Endodermal cell (in vitro differentiated cells): ENCODE measurements at regions not wholly inside any gene's neighbourhood (a gene's known extent, or its start where the extent isn't known, plus 50 kb on each side); places are given as distances from the start of the nearest gene placed in this dataset.

Source experiments
- DNase-seq: peaks from one replicate; pipeline ENCODE4 v3.0.0-alpha.2; 2017
- H3K27ac ChIP-seq: 2 replicates; pipeline ENCODE4 v1.5.1; 2013; ENCODE audit warnings: mild to moderate bottlenecking, low read depth, low read length, moderate library complexity
- H3K27me3 ChIP-seq: 2 replicates; pipeline ENCODE4 v1.6.1; 2013; ENCODE audit warnings: mild to moderate bottlenecking, low read length, moderate library complexity; ENCODE audit not compliant: insufficient read depth, control insufficient read depth, poor library complexity, severe bottlenecking
- H3K36me3 ChIP-seq: 2 replicates; pipeline ENCODE4 v1.7.0; 2013; ENCODE audit warnings: mild to moderate bottlenecking, low read length, moderate library complexity; ENCODE audit not compliant: control insufficient read depth, insufficient read depth
- H3K4me1 ChIP-seq: one replicate; pipeline ENCODE4 v1.7.0; 2013; ENCODE audit warnings: low read length; ENCODE audit not compliant: control insufficient read depth, insufficient read depth
- H3K4me3 ChIP-seq: 2 replicates; pipeline ENCODE4 v1.5.1; 2013; ENCODE audit warnings: mild to moderate bottlenecking, low read length, moderate library complexity
- H3K9ac ChIP-seq: 2 replicates; pipeline ENCODE4 v1.6.1; 2013; ENCODE audit warnings: mild to moderate bottlenecking, low read length, moderate library complexity; ENCODE audit not compliant: poor library complexity, severe bottlenecking; ENCODE audit errors: extremely low read depth
- H3K9me3 ChIP-seq: 2 replicates; pipeline ENCODE4 v1.6.1; 2013; ENCODE audit warnings: mild to moderate bottlenecking, low read length, moderate library complexity; ENCODE audit not compliant: control insufficient read depth
- H3K27ac Mint-ChIP-seq: 2 replicates; pipeline ENCODE4 v1.8.0; 2020; ENCODE audit warnings: mixed read lengths
- H3K27me3 Mint-ChIP-seq: 2 replicates; pipeline ENCODE4 v1.8.0; 2021; ENCODE audit warnings: mild to moderate bottlenecking, mixed read lengths; ENCODE audit not compliant: insufficient read depth
- H3K36me3 Mint-ChIP-seq: 2 replicates; pipeline ENCODE4 v1.8.0; 2020; ENCODE audit warnings: low read depth, mixed read lengths
- H3K4me1 Mint-ChIP-seq: 2 replicates; pipeline ENCODE4 v1.8.0; 2020; ENCODE audit warnings: mixed read lengths
- H3K4me3 Mint-ChIP-seq: 2 replicates; pipeline ENCODE4 v1.8.0; 2020; ENCODE audit warnings: mild to moderate bottlenecking, moderate library complexity, mixed read lengths
- H3K9me3 Mint-ChIP-seq: 2 replicates; pipeline ENCODE4 v1.8.0; 2020; ENCODE audit warnings: mild to moderate bottlenecking, mixed read lengths
- CTCF ChIP-seq: fragments of 200-600 bp; sonication (generic); conservative IDR thresholded peaks from 2 replicates; pipeline ENCODE4 v1.5.0; 2021; ENCODE audit warnings: antibody characterized with exemption, mild to moderate bottlenecking
- WGBS, 2 experiments: methylation state at CpG; one replicate each; pipeline versions ENCODE4 v1.1.5 to v1.1.7; 2013; ENCODE audit warnings: missing lambda C conversion rate in 2 of 2, mixed read lengths in 1 of 2; ENCODE audit not compliant: insufficient coverage in 1 of 2, insufficient read length in 1 of 2; 5-methylcytosine and 5-hydroxymethylcytosine counted together

DNA sequence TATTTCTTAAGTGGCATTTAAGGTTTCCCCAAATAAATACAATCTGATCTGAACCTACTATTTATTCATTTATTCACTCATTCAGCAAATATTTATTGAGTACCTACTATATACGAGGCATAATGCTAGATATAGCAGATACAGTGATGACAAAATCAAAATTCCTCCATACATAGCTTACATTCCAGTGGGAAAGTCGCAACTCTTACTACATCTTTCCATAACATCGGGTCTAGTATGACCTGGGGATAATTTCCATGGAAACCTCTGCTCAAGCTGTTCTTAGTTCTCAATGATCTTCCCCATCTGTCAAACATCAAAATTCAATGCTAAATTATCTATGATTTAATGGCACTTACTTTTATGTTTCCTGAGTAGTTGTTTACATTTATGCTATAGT is 70.8 kb upstream of the PRKACB start:
- Histone ChIP-seq H3K9ac (no peak overlapping the region), H3K27ac (no peak overlapping the region), H3K36me3 (no peaks in the 10 kb centered on the region), H3K27me3 (no peaks in the 10 kb centered on the region), H3K4me3 (no peak overlapping the region), H3K9me3 (peaks cover 28% of the 10 kb centered on the region), H3K4me1 (peaks cover 3% of the 10 kb centered on the region)
- peaks cover 3% of the 10 kb centered on the region for H3K27me3 Mint-ChIP-seq
- H3K4me3 Mint-ChIP-seq = no peak overlapping the region
- no peak for DNase-seq
- H3K27ac Mint-ChIP-seq = no peak overlapping the region
- WGBS, 2 experiments = 92 to 94% methylated on average over 2 to 3 of the region's 3 CpGs
- H3K36me3 Mint-ChIP-seq = peaks cover 3% of the 10 kb centered on the region
- peaks cover 3% of the 10 kb centered on the region for H3K4me1 Mint-ChIP-seq
- no peak for TF ChIP-seq CTCF
- peaks cover 27% of the 10 kb centered on the region for H3K9me3 Mint-ChIP-seq

DNA sequence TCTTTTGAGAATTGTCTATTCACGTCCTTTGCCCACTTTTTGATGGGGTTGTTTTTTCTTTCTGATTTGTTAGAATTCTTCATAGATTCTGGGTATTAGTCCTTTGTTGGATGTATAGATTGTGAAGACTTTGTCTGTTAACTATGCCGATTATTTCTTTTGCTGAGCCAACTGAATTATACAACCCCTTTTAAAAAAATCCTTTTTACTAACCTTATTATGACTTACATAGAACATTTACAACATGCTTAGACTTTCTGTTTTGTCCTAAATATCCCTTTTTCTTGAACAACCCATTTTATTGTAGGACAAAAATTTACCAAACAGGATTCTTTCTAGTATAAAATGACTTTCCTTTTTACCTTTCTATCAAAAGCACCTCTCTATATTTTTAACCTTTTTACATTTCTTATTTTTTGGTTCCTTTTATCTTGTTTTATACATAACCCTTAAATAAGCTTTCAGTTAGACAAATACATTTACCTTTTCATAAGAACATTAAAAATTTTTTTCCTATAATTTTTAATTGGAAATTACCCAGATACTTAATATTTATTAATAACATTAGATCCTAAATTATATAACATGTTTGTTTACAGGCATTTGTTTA is 70.4 kb upstream of the TTLL7 start:
- Mint-ChIP-seq H3K4me3 (no peak overlapping the region), H3K9me3 (peaks cover 47% of the 10 kb centered on the region), H3K4me1 (no peaks in the 10 kb centered on the region), H3K27me3 (peaks cover 3% of the 10 kb centered on the region), H3K27ac (no peak overlapping the region), H3K36me3 (peaks cover 3% of the 10 kb centered on the region)
- no peaks in the 10 kb centered on the region for H3K36me3 ChIP-seq
- H3K9ac ChIP-seq = no peak overlapping the region
- DNase-seq = no peak
- H3K4me1 ChIP-seq = no peaks in the 10 kb centered on the region
- WGBS, 2 experiments = 80 to 86% methylated on average over 1 to 2 of the region's 2 CpGs
- H3K9me3 ChIP-seq = peaks cover 49% of the 10 kb centered on the region
- no peaks in the 10 kb centered on the region for H3K27me3 ChIP-seq
- H3K4me3 ChIP-seq = peak overlapping the region; percentile 3
- TF ChIP-seq CTCF = no peak
- H3K27ac ChIP-seq = no peak overlapping the region

- Histone ChIP-seq H3K9me3 (peaks cover 14% of the 10 kb centered on the region), H3K27ac (no peak overlapping the region), H3K36me3 (no peaks in the 10 kb centered on the region), H3K9ac (no peak overlapping the region), H3K27me3 (no peaks in the 10 kb centered on the region), H3K4me3 (no peak overlapping the region), H3K4me1 (no peaks in the 10 kb centered on the region)
- no peak for TF ChIP-seq CTCF
- WGBS, 2 experiments = 100% methylated on average over 1 of the region's 1 CpG; no CpG with 5 or more reads in 1 of the 2 experiments
- Mint-ChIP-seq H3K4me1 (no peaks in the 10 kb centered on the region), H3K36me3 (no peaks in the 10 kb centered on the region), H3K9me3 (peaks cover 17% of the 10 kb centered on the region), H3K27ac (no peak overlapping the region), H3K27me3 (peaks cover 4% of the 10 kb centered on the region), H3K4me3 (no peak overlapping the region)
- DNase-seq = no peak
Observed at GRCh38 chr1:84062496-84062895, 63.6 kb upstream of the TTLL7 start.
